ENCODE measurements at regions not wholly inside any gene's neighbourhood (a gene's known extent, or its start where the extent isn't known, plus 50 kb on each side); places are given as distances from the start of the nearest gene placed in this dataset.

DNA sequence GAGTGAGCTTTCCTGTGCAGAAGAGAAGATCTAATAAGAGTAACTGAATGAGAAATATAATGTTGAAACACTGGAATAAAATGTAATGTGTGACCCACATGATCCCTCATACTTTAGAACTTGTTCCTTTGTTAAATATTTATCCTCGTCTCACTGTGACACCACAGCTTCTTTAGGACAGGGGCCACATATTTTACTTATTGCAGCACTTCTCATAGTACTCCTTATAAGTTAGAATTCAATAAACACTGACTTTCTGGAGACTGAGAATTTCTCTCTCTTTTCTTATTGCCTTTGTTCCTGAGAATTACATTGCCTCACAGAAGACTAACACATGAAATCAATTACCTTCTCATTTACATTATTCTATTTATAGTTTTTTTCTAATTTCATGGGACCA, 1234.6 kb upstream of the CHAC2 start:
- intact Hi-C loops (cut with micrococcal nuclease; ENCODE audit: unreplicated experiment) = no loop called here
- WGBS (ENCODE audit: insufficient coverage, insufficient replicate concordance, low lambda C conversion rate, missing lambda C conversion rate) = no CpG with 5 or more reads among the region's 1 CpG
- POLR2A ChIA-PET = no interaction called here

DNA sequence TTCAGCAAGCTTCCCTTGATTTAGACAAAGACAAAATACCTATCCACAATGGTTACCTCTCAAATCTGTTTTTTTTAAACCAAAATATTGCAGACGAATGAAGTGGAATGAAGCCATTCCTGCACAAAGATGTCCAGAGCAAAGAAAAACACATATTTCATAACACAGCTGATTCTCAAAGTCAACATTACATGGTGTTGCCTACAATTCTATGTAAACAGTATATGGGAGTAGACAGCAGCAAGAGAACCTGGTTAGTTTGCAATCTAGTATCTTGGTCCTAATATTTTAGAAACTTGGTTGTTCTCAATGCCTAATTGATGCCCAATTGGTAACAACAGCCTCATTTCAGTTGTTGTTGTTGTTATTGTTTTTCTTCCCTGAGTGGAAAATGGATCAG, 1240.9 kb upstream of the CHAC2 start:
- ChIA-PET SMC1A (ENCODE audit: uncharacterized antibody, unreplicated experiment) (no interaction called here), CTCF (no interaction called here), POLR2A (no interaction called here), RAD21 (ENCODE audit: unreplicated experiment) (no interaction called here)
- no peaks in the 10 kb centered on the region for H3K27me3 ChIP-seq (replicated peaks in 1 of 2; ENCODE audit: control insufficient read depth in 2 of 2, insufficient read depth in 2 of 2, low read length in 1 of 2)
- BruUV-seq (replicated peaks) = no TSS peak
- H3K4me3 ChIP-seq = no peak overlapping the region
- H2AFZ ChIP-seq (ENCODE audit: control insufficient read depth, low read depth, low read length) = no peak overlapping the region
- no peaks in the 10 kb centered on the region for H3K36me3 ChIP-seq (ENCODE audit: control insufficient read depth in 2 of 2, insufficient read depth in 2 of 2, low read length in 1 of 2)
- H3K27ac ChIP-seq (ENCODE audit: control insufficient read depth, insufficient read depth) = no peak overlapping the region
- intact Hi-C loops (cut with micrococcal nuclease; ENCODE audit: unreplicated experiment) = no loop called here
- no peak overlapping the region for H3K4me2 ChIP-seq (ENCODE audit: control insufficient read depth, insufficient read depth)
- no peaks in the 10 kb centered on the region for H3K9me3 ChIP-seq (replicated peaks; ENCODE audit: control insufficient read depth, insufficient read depth, low read length)
- DNase-seq (ENCODE audit: low read depth, low spot score) (no peak), FAIRE-seq (no peak), ATAC-seq (no peak)
- H3K4me1 ChIP-seq (ENCODE audit: control insufficient read depth, insufficient read depth, low read length) = no peaks in the 10 kb centered on the region
- no peaks in the 10 kb centered on the region for H3K79me2 ChIP-seq (ENCODE audit: control insufficient read depth, insufficient read depth, low read length)
- in situ Hi-C loops (cut with MboI) = no loop called here
- no peak overlapping the region for H3K9ac ChIP-seq (ENCODE audit: control insufficient read depth, insufficient read depth, low read length)
- no peaks in the 10 kb centered on the region for H4K20me1 ChIP-seq (ENCODE audit: control insufficient read depth, insufficient read depth)
- no CpG with 5 or more reads among the region's 1 CpG for WGBS (ENCODE audit: insufficient coverage, insufficient replicate concordance, low lambda C conversion rate, missing lambda C conversion rate)
- TF ChIP-seq, protein P1, sequence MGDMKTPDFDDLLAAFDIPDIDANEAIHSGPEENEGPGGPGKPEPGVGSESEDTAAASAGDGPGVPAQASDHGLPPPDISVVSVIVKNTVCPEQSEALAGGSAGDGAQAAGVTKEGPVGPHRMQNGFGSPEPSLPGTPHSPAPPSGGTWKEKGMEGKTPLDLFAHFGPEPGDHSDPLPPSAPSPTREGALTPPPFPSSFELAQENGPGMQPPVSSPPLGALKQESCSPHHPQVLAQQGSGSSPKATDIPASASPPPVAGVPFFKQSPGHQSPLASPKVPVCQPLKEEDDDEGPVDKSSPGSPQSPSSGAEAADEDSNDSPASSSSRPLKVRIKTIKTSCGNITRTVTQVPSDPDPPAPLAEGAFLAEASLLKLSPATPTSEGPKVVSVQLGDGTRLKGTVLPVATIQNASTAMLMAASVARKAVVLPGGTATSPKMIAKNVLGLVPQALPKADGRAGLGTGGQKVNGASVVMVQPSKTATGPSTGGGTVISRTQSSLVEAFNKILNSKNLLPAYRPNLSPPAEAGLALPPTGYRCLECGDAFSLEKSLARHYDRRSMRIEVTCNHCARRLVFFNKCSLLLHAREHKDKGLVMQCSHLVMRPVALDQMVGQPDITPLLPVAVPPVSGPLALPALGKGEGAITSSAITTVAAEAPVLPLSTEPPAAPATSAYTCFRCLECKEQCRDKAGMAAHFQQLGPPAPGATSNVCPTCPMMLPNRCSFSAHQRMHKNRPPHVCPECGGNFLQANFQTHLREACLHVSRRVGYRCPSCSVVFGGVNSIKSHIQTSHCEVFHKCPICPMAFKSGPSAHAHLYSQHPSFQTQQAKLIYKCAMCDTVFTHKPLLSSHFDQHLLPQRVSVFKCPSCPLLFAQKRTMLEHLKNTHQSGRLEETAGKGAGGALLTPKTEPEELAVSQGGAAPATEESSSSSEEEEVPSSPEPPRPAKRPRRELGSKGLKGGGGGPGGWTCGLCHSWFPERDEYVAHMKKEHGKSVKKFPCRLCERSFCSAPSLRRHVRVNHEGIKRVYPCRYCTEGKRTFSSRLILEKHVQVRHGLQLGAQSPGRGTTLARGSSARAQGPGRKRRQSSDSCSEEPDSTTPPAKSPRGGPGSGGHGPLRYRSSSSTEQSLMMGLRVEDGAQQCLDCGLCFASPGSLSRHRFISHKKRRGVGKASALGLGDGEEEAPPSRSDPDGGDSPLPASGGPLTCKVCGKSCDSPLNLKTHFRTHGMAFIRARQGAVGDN (IDR thresholded peaks at IDR 0.05) = no peak
- no peak for TF ChIP-seq RUNX3 (IDR thresholded peaks at IDR 0.05; ENCODE audit: low read length)
- no peak for TF ChIP-seq POLR2AphosphoS2 (IDR thresholded peaks at IDR 0.05; ENCODE audit: low read depth, low read length)
- TF ChIP-seq LARP7 (IDR thresholded peaks at IDR 0.05) = no peak
- no peak for TF ChIP-seq RELA (IDR thresholded peaks at IDR 0.05; ENCODE audit: borderline replicate concordance, partially characterized antibody)
- no peak for TF ChIP-seq NBN (IDR thresholded peaks at IDR 0.05)
- no peak for TF ChIP-seq RBBP5 (conservative IDR thresholded peaks at IDR 0.05)
- TF ChIP-seq, protein P2, sequence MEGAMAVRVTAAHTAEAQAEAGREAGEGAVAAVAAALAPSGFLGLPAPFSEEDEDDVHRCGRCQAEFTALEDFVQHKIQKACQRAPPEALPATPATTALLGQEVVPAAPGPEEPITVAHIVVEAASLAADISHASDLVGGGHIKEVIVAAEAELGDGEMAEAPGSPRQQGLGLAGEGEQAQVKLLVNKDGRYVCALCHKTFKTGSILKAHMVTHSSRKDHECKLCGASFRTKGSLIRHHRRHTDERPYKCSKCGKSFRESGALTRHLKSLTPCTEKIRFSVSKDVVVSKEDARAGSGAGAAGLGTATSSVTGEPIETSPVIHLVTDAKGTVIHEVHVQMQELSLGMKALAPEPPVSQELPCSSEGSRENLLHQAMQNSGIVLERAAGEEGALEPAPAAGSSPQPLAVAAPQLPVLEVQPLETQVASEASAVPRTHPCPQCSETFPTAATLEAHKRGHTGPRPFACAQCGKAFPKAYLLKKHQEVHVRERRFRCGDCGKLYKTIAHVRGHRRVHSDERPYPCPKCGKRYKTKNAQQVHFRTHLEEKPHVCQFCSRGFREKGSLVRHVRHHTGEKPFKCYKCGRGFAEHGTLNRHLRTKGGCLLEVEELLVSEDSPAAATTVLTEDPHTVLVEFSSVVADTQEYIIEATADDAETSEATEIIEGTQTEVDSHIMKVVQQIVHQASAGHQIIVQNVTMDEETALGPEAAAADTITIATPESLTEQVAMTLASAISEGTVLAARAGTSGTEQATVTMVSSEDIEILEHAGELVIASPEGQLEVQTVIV (IDR thresholded peaks at IDR 0.05; ENCODE audit: borderline replicate concordance, partially characterized antibody) = no peak

More for the DNA sequence above, 1234.6 kb upstream of the CHAC2 start:
- TF ChIP-seq SMC3 (IDR thresholded peaks at IDR 0.05; ENCODE audit: borderline replicate concordance, low read length) = no peak
- TF ChIP-seq EGR1 (IDR thresholded peaks at IDR 0.05; ENCODE audit: borderline replicate concordance in 1 of 2, low read depth in 2 of 2, low read length in 2 of 2) = no peak
- TF ChIP-seq KLF5 (IDR thresholded peaks at IDR 0.05; ENCODE audit: partially characterized antibody) = no peak
- TF ChIP-seq HDAC2 (IDR thresholded peaks at IDR 0.05) = no peak
- TF ChIP-seq CREM (IDR thresholded peaks at IDR 0.05; ENCODE audit: low read depth) = no peak
- TF ChIP-seq, protein P3, sequence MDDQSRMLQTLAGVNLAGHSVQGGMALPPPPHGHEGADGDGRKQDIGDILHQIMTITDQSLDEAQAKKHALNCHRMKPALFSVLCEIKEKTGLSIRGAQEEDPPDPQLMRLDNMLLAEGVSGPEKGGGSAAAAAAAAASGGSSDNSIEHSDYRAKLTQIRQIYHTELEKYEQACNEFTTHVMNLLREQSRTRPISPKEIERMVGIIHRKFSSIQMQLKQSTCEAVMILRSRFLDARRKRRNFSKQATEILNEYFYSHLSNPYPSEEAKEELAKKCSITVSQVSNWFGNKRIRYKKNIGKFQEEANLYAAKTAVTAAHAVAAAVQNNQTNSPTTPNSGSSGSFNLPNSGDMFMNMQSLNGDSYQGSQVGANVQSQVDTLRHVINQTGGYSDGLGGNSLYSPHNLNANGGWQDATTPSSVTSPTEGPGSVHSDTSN (IDR thresholded peaks at IDR 0.05; ENCODE audit: insufficient replicate concordance, low read depth, low read length) = no peak
- no peak for TF ChIP-seq NR2C2 (IDR thresholded peaks at IDR 0.05; ENCODE audit: borderline replicate concordance, control insufficient read depth, insufficient read length, low read depth)
- no peak for TF ChIP-seq BRCA1 (IDR thresholded peaks at IDR 0.05; ENCODE audit: low read depth, low read length)
- ChIA-PET CTCF (no interaction called here), SMC1A (ENCODE audit: uncharacterized antibody, unreplicated experiment) (no interaction called here), RAD21 (ENCODE audit: unreplicated experiment) (no interaction called here)
- FAIRE-seq (no peak), ATAC-seq (no peak), DNase-seq (ENCODE audit: low read depth, low spot score) (no peak)
- no peaks in the 10 kb centered on the region for H3K9me3 ChIP-seq (replicated peaks; ENCODE audit: control insufficient read depth, insufficient read depth, low read length)
- no peaks in the 10 kb centered on the region for H3K27me3 ChIP-seq (replicated peaks in 1 of 2; ENCODE audit: control insufficient read depth in 2 of 2, insufficient read depth in 2 of 2, low read length in 1 of 2)
- H3K79me2 ChIP-seq (ENCODE audit: control insufficient read depth, insufficient read depth, low read length) = no peaks in the 10 kb centered on the region
- in situ Hi-C loops (cut with MboI) = no loop called here
- H2AFZ ChIP-seq (ENCODE audit: control insufficient read depth, low read depth, low read length) = no peak overlapping the region
- H4K20me1 ChIP-seq (ENCODE audit: control insufficient read depth, insufficient read depth) = no peaks in the 10 kb centered on the region
- H3K4me3 ChIP-seq = no peak overlapping the region
- H3K36me3 ChIP-seq (ENCODE audit: control insufficient read depth in 2 of 2, insufficient read depth in 2 of 2, low read length in 1 of 2) = no peaks in the 10 kb centered on the region
- H3K4me1 ChIP-seq (ENCODE audit: control insufficient read depth, insufficient read depth, low read length) = no peaks in the 10 kb centered on the region
- BruUV-seq (replicated peaks) = no TSS peak
- no peak overlapping the region for H3K9ac ChIP-seq (ENCODE audit: control insufficient read depth, insufficient read depth, low read length)
- no peak overlapping the region for H3K27ac ChIP-seq (ENCODE audit: control insufficient read depth, insufficient read depth)
- no peak overlapping the region for H3K4me2 ChIP-seq (ENCODE audit: control insufficient read depth, insufficient read depth)
